Breast epithelium (tissue), 3 donors: ENCODE measurements at regions not wholly inside any gene's neighbourhood (a gene's known extent, or its start where the extent isn't known, plus 50 kb on each side); places are given as distances from the start of the nearest gene placed in this dataset.

ENCODE experiments used
- CTCF ChIP-seq, 3 donors: fragments of 450-650 bp; IDR thresholded peaks; one replicate each; pipeline ENCODE4 v1.5.1; 2016 to 2017; ENCODE audit warnings: antibody characterized with exemption in 3 of 3, mild to moderate bottlenecking in 3 of 3, moderate library complexity in 3 of 3
- POLR2AphosphoS5 ChIP-seq, 3 donors: sonication (generic); formaldehyde crosslinking; IDR thresholded peaks; one replicate each; pipeline ENCODE4 v1.6.1; 2017; ENCODE audit warnings: antibody characterized with exemption in 3 of 3

GRCh38 chr9:86513429-86513828, 159.2 kb upstream of the TUT7 start:
- TF ChIP-seq CTCF (IDR thresholded peaks at IDR 0.05) (no peak), POLR2AphosphoS5 (IDR thresholded peaks at IDR 0.05) (no peak)
